GM23248 (cell line): ENCODE measurements at regions not wholly inside any gene's neighbourhood (a gene's known extent, or its start where the extent isn't known, plus 50 kb on each side); places are given as distances from the start of the nearest gene placed in this dataset.

Experiments used
- EZH2 ChIP-seq: fragments of 200-600 bp; sonication (generic); IDR thresholded peaks from 2 replicates; pipeline ENCODE4 v1.6.1; 2018; ENCODE audit warnings: antibody characterized with exemption, mild to moderate bottlenecking; ENCODE audit not compliant: insufficient read depth, poor library complexity, severe bottlenecking
- EZH2phosphoT487 ChIP-seq: fragments of 200-600 bp; sonication (generic); IDR thresholded peaks from 2 replicates; pipeline ENCODE4 v1.6.1; 2018; ENCODE audit warnings: antibody characterized with exemption, moderate library complexity, mild to moderate bottlenecking, low read depth; ENCODE audit not compliant: insufficient read depth

DNA sequence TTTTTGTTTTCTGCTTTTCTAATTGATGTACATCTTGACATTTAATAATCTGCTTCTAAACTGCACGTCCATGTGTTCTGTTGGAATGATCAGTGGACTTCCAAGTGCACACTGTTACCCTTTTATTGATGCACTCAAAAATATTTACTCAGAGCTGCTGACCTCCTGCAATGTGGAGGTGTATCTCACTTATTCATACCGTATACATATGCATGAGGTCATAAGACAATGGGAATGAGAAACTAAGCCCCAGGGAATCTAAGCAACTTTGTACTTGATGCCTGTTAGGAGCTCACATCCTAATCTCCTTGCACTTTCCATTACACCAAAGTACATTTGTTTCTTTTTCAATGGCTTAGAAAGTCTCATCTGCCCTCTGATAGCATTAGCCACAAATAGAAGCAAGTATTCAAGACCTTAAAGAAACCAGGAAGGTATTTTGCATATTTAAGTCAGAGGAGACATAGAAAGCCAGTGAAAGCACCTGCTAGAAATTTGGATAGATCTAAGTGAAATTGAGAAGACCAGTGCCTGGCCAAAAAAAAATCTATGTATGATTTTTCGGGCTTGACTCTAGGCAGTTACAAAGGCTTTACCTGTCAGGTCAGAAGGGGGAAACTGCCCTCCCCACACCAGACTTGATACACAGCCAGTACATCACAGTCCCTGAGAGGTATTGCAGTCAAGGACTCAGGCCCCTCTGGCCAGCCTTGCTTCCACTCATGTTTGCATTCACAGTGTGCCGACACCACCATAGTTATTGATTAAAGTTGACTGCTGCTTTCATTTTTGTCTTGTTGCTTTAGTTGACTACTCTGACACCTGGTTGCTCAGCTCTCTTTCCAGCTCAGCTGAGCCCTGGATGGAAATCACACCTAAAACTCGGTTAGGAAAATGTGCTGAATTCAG is 391.7 kb upstream of the CYRIA start:
- no peak for TF ChIP-seq EZH2
- TF ChIP-seq EZH2phosphoT487 = no peak
